NCI-H187 treated with DMSO at 0.1 percent for 48 hours (cell line): ENCODE measurements at regions not wholly inside any gene's neighbourhood (a gene's known extent, or its start where the extent isn't known, plus 50 kb on each side); places are given as distances from the start of the nearest gene placed in this dataset.
"Not testable (repeated sequence)": the region's sequence is repeated elsewhere in the genome, so short reads cannot be mapped to it uniquely, and the experiment has no call there.

Experiments used
- DNase-seq: peaks from one replicate; lab custom pipeline; 2025; lab: John Stamatoyannopoulos, UW

DNA sequence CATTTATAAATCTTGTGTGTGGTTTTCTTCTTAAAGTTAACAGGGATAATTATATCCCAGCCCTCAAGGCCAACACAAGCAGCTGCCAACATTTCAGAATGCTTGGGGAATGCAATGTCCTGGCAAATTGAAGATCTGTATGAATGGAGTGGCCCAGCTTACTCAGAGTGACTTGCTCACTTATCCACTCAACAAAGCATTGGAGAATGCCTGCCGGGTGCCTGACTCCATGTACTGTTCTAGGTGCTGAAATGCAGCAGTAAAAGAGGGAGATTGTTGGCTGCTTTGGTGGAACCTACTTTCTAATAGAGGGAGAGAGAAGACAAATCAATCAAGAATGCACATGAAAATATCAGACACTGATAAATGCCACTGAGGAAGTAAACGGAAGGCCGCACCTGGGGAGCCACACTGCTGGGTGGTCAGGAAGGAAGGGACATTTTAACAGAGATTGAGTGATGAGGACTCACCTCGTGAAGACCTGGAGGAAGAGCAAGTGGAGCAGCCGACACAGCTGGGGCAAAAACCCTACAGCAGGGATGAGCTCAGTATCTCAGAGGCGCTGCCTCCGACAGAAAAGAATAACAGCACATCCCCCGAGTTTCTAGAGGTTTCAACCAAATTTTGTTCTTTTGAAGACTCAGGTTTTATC is 61.2 kb upstream of the VASH1 start:
- DNase-seq: no peak

DNA sequence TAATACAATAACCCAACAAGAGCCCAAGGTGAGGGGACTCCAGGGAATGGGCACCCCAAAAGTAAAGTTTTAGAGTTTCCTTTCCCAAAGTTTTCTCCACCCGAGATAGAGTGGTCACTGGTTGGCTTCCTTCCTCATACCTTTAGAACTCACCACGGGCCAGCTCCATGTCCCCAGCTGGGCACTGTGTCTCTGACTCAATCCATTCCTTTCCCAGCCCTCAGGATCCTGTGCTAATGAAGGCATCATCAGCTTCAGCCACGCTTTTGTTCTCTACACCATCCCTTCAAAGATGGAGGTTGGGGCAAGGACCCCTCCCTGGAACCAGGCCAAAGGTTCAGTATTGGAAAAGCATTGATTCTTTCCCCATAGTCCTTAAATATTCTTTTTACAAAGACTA is 59.8 kb upstream of the VASH1 start:
- DNase-seq: no peak

GRCh38 chr14:76701981-76702380 is 59.3 kb upstream of the VASH1 start:
- no peak for DNase-seq

- DNase-seq: no peak
Measured at GRCh38 chr14:76705214-76705613, 56.1 kb upstream of the VASH1 start.

- DNase-seq: not testable (repeated sequence)
Measured at GRCh38 chr14:76706207-76706606, 55.1 kb upstream of the VASH1 start.

GRCh38 chr14:76706811-76707210 is 54.5 kb upstream of the VASH1 start:
- no peak for DNase-seq

GRCh38 chr14:76708028-76708427 is 53.2 kb upstream of the VASH1 start:
- DNase-seq: no peak

DNA sequence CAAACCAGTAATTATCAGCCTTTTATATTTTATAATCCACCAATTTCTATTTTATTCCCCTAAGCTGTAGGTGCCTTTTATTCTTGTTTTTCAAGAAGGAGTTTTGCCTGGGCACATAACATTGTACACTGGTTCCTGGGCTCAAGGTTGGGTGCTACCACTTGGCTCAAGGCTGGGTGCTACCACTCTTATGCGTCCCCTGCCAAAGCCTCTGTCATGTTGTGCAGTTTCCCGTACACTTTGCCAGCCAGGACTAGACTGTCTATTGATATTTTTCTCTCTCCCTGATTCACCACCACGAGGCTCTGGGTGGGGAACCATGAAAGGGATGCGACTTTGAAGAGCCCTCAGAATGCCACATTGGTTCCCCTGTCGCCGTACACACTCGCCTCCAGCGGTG is 52.5 kb upstream of the VASH1 start:
- DNase-seq: no peak

- DNase-seq: no peak
Measured at GRCh38 chr14:76710056-76711010, 50.9 kb upstream of the VASH1 start.
